ENCODE measurements at regions not wholly inside any gene's neighbourhood (a gene's known extent, or its start where the extent isn't known, plus 50 kb on each side); places are given as distances from the start of the nearest gene placed in this dataset.

DNA sequence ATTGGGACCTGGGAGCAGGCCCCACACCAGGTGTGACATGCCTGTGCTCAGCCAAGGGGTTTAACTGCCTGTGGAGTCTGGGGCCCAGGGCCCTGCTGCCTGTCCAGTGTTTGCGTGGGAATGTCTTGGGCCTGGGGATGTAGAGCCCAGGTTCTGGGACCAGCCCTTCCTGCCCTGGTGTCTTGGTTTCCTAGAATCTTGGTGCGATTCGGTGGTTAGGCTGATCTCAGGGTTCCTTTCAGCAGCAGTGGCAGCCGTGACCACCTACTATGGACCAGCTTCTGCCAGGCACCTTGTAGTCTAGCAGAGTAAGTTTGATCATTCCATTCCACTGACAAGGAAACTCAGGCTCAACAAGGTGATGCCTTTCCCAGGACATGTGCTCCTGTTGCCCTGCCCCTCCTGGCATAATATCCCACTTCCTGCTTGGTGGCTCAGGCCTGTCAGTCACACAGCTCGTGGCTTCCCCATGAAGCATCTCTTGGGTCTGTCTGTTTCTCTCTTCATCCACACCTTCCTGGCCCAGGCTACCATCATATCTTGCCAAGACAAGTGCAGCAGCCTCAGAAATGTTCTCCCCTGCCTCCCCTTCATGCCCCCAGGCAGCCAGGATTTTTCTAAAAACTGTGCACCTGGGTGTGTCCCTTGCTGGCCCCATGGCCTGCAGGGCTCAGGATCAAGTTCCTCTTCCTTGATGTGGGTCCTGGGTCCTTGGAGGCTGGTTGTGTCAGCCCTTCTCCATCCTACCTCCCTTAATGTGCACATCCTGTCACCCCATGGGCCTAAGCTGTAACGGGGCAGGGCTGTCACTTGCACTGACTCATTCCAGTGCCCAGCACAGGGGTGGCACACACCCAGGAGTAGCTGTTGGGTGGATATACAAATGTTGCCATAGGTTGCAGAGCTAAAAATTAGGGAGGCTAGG is 101.6 kb downstream of the SLC25A47 start:
- TF ChIP-seq, protein P1, sequence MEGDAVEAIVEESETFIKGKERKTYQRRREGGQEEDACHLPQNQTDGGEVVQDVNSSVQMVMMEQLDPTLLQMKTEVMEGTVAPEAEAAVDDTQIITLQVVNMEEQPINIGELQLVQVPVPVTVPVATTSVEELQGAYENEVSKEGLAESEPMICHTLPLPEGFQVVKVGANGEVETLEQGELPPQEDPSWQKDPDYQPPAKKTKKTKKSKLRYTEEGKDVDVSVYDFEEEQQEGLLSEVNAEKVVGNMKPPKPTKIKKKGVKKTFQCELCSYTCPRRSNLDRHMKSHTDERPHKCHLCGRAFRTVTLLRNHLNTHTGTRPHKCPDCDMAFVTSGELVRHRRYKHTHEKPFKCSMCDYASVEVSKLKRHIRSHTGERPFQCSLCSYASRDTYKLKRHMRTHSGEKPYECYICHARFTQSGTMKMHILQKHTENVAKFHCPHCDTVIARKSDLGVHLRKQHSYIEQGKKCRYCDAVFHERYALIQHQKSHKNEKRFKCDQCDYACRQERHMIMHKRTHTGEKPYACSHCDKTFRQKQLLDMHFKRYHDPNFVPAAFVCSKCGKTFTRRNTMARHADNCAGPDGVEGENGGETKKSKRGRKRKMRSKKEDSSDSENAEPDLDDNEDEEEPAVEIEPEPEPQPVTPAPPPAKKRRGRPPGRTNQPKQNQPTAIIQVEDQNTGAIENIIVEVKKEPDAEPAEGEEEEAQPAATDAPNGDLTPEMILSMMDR (IDR thresholded peaks at IDR 0.05), result no peak
- TF ChIP-seq POLR2A (IDR thresholded peaks at IDR 0.05), result no peak

Measured in uterus (tissue), 2 donors.